Activated CD8-positive, alpha-beta memory T cell treated with anti-CD3 and anti-CD28 coated beads, Interleukin-2, amount 50 U/mL, for 1 hour (primary cell): ENCODE measurements at regions not wholly inside any gene's neighbourhood (a gene's known extent, or its start where the extent isn't known, plus 50 kb on each side); places are given as distances from the start of the nearest gene placed in this dataset.

Experiments used
- DNase-seq: peaks from one replicate; pipeline ENCODE4 v3.0.0-alpha.2; 2020; ENCODE audit errors: extremely low read depth

DNA sequence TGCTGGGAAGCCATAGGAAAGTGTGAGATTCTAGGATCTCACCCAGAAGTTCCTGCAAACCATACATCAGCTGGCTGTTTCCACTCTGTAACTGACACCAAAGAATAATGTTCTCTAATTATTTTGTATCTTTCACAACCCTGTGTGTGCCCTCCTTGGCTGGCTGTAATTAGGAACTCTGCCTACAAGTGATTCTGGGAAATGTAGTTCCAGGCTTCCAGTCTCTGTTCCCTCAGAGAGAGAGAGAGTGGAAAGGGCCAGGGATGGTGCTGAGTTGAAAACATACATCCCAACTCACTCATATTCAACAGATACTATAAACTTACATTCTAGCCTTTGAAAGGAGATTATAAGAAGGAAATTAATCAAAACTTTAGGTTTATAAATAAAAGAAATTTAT, 57.5 kb upstream of the C1QTNF7 start:
- DNase-seq: no peak

DNA sequence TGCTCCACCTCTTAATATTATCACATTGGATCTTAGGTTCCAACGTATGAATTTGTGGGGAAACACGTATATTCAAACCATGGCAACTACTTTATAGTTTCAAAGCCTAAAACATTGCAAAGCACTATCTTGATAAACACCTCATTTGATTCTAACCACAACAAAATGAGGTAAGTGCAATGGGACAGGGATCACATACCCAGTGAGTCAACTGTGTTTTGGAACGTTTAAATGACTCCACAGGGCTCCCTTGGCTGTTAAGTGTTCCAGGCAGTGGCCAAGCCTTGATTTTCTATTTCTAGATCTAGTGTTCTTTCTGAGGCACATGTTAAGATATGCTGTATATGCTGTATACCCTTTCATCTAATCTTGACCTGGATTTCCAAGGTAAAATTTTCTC, 54.5 kb upstream of the C1QTNF7 start:
- DNase-seq: no peak

DNA sequence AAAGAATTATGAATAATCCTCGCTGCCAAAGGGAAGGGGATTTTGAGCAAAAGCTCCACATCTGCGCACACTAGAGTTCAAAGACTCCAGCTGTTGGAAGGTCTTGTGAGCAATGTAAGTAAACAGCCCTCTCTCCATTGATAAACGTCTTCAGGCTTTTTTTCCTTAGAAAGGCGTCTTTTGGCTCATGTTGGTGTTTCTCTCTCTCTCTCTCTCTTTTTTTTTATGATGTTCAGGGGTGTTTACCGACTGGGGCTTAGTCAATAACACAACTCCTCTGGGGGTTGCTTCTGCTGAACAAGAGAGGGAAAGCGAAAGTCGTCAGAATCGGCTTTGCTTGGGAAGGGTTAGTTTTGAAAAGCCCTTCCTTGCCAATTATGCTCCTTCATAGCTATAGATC, 53.2 kb upstream of the C1QTNF7 start:
- DNase-seq: no peak

DNA sequence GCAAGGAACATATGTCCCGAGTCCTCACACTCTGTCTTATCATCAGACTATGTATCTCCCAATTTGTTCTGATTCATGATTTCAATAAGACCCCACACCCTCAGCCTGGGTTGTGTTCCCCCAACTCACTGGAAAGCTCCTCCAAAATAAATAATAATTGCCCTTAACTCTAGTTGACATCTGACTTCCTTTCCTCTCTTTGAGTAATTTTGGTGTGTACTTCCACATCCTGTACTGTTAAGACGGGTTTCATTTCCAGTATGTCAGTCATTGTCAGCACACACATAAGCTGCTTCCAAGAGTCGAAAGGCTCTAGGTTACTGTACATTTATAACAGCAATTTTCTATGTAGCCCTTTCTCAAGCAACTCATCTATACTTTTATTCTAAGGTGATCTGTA, 52.2 kb upstream of the C1QTNF7 start:
- no peak for DNase-seq

DNA sequence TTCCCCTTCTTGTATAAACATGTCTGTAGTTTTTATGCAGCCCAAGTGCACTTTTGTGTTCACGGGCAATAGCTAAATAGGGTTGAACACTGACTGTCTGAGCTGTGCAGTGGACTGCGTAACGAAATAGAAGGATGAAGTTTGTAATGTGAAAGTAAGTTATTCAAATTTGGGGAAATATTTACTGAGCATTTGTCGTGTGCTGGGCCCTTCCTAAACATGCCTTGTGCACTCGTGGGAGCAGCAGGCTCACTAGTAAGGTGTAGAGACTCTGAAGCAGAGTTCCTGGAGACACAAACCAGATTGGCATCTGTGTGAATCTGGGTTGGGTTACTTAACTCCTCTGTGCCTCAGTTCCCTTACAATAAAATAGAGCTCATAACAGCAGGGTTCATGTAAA, 51.7 kb upstream of the C1QTNF7 start:
- DNase-seq: no peak

DNA sequence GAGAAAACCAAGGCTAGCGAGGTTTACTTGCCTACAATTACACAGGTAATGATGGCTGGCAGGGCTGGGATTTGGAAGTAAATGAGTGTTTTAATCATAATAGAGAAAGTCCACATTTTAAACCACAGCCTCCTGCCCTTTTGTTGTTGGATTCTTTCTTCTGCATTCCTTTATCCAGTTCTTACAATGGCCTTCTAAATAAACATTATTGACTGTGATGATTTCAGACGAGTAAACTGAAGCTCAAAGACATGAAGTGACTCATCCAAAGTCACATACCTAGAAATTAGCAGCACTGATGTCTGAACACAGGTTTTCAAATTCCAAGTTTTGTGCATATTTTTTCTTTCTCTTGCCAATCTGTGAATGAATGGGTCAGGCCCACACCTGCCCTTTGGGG, 51.2 kb upstream of the C1QTNF7 start:
- DNase-seq: no peak
